CMK (cell line): ENCODE measurements at regions not wholly inside any gene's neighbourhood (a gene's known extent, or its start where the extent isn't known, plus 50 kb on each side); places are given as distances from the start of the nearest gene placed in this dataset.
"Not testable (repeated sequence)": the region's sequence is repeated elsewhere in the genome, so short reads cannot be mapped to it uniquely, and the experiment has no call there.

Experiments
- DNase-seq: peaks from one replicate; pipeline ENCODE4 v3.0.0-alpha.2; 2010; ENCODE audit warnings: low read depth

- not testable (repeated sequence) for DNase-seq
These were observed 60.6 kb upstream of the DCN start for GRCh38 chr12:91243177-91243576.

- no peak for DNase-seq
These were observed 59.1 kb upstream of the DCN start for GRCh38 chr12:91241756-91242155.

- DNase-seq, result no peak
These were observed 57.9 kb upstream of the DCN start for GRCh38 chr12:91240386-91241095.

GRCh38 chr12:91239481-91239880 is 56.9 kb upstream of the DCN start:
- no peak for DNase-seq
